NK-92 treated with Interleukin-12 subunit alpha and Interleukin-12 subunit beta, amount 100 ng/mL, for 24 hours (cell line): ENCODE measurements at regions not wholly inside any gene's neighbourhood (a gene's known extent, or its start where the extent isn't known, plus 50 kb on each side); places are given as distances from the start of the nearest gene placed in this dataset.
"Not testable (repeated sequence)": the region's sequence is repeated elsewhere in the genome, so short reads cannot be mapped to it uniquely, and the experiment has no call there.

Source experiments
- DNase-seq: peaks from one replicate; lab custom pipeline; 2025; lab: John Stamatoyannopoulos, UW

- not testable (repeated sequence) for DNase-seq
These were observed 49.8 kb upstream of the ITGB1 start for GRCh38 chr10:33007731-33008381.
